GM18909 (cell line): ENCODE measurements at regions not wholly inside any gene's neighbourhood (a gene's known extent, or its start where the extent isn't known, plus 50 kb on each side); places are given as distances from the start of the nearest gene placed in this dataset.

ENCODE experiments used
- ATAC-seq: cut with Tn5 transposase; IDR thresholded peaks from one replicate; pipeline ENCODE4 v1.9.1; 2021; ENCODE audit warnings: mild to moderate bottlenecking; ENCODE audit not compliant: unreplicated experiment, poor library complexity

- no peak for ATAC-seq
Measured at GRCh38 chr10:55063811-55064210, 262.8 kb upstream of the PCDH15 start.

DNA sequence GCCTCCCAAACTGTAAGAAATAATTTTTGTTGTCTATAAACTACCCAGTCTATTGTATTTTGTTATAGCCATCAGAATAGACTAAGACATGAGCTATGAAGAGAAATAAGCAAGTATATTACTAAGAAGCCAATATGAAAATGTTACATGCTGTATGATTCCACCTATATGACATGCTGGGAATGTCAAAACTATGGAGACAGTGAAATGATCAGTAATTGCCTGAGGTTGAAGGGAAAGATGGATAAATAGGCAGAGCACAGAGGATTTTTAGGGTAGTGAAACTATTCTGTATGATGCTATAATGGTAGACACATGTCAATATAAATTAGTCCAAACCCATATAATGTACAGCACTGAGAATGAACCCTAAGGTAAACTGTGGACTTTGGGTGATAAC lies 261.3 kb upstream of the PCDH15 start:
- ATAC-seq = no peak

GRCh38 chr10:55058800-55059199 lies 257.8 kb upstream of the PCDH15 start:
- ATAC-seq = no peak

DNA sequence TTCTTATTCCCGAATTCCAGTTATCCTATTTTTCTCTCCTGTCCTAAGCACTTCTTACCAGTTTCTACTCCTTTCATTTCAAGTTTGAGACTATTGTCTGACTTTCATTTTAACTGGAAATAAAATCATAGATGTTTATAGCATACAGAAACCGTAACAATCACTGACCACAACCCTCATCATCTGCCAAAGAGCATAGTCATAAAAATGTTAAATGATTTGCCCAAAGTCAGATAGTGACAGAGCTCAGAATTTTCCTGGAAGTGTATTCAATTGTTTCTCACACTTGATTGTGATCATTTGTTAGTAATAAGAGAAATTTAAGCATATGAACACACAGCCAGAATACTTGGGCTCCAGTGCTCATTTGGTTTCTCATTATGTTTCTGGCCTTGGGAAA lies 250.5 kb upstream of the PCDH15 start:
- no peak for ATAC-seq

DNA sequence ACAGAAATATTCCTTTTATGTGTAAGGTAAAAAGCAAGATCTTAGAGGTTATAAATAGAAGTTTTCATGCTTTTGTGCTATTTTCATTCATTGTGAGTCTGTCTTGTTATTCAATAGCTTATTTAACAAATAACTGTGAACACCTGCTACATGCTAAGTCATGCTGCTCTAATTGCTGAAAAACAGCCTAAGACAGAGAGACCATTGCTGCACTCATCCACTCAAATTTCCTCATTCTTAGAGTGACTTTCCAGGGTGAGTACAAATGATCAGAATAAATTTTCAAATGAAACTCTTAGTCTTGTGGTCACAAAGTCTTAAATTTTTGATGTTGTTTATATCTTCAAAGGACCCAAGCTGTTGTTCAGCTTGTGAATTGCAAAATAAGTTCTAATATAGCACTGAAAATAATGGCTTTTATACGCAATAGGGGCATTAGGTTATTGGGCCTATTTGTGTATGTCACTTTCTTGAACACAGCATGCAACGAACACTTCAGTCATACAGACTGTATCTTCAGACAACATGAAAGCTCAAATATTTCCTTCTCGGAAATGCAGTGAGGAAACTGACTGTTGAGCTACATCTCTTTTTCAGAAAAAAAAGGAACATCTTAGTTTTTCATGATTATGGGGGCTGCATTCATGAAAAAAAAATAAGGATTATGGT lies 247.9 kb upstream of the PCDH15 start:
- no peak for ATAC-seq

- no peak for ATAC-seq
Measured at GRCh38 chr10:55043540-55043939, 242.5 kb upstream of the PCDH15 start.

DNA sequence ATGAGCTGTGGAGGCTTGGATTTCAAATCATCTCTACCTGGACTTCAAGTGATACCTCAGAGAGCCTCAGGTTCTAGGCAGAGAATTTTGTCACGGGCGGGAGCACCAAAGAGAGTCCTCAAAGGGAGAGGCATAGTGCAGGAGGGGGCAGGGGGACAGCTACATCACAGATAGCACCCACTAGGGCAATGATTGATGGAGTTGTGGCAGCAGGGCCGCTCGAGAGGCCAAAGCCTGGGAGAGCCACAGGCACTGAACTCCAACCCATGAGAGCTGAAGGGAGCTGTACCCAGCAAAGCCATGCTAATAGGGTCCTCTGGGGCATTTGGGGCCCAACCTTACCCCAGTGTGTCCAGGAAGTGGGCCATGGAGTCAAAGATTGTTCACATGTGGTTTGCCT lies 232.0 kb upstream of the PCDH15 start:
- ATAC-seq = no peak

DNA sequence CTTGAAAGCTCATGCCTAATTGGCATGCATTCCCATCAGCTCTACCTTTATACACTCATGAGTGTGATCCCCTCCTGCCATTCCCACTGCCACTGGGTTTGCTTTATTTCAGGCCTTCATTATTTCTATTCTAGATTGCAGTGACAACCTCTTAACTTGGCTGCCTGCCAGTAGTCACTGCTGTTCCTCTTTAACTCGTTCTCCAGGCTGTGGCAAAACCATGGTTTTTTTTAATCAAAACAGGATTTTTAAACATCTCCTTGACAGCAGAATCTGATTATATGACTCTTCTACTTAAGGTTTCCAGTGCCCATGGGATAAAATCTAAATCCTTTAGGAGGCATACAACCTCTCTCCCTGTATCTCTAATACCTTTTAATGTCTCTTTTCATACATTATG lies 223.7 kb upstream of the PCDH15 start:
- ATAC-seq = no peak

- ATAC-seq = no peak
Measured at GRCh38 chr10:55019439-55019838, 218.4 kb upstream of the PCDH15 start.

- ATAC-seq = no peak
Measured at GRCh38 chr10:55013318-55013717, 212.3 kb upstream of the PCDH15 start.

DNA sequence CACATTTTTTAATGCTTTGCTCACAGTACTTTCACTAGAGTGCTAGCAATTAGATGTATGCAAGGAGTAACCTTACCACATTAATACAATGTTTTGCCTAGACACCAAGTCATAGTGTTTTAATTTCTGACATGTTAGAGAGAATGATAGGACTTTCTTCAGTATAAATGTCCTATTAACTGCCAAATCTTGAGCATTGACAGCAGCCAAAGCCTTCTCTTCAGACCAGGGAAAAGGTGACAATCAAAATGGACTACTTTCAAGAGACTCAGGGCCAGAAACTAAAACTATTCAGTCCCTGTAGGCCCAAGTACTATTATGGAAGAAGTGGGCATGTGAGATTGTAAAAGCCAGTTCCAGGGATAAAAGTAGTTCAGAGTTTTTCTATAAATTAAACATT lies 201.4 kb upstream of the PCDH15 start:
- ATAC-seq = no peak

GRCh38 chr10:55001422-55001821 lies 200.4 kb upstream of the PCDH15 start:
- no peak for ATAC-seq

- no peak for ATAC-seq
Measured at GRCh38 chr10:54993148-54993547, 192.1 kb upstream of the PCDH15 start.

- ATAC-seq = no peak
Measured at GRCh38 chr10:54985732-54986131, 184.7 kb upstream of the PCDH15 start.

GRCh38 chr10:54983255-54983654 lies 182.2 kb upstream of the PCDH15 start:
- ATAC-seq = no peak

GRCh38 chr10:54962134-54962900 lies 161.3 kb upstream of the PCDH15 start:
- ATAC-seq = no peak

GRCh38 chr10:54961040-54961439 lies 160.0 kb upstream of the PCDH15 start:
- ATAC-seq = no peak

GRCh38 chr10:54958844-54959243 lies 157.8 kb upstream of the PCDH15 start:
- ATAC-seq = no peak

- no peak for ATAC-seq
Measured at GRCh38 chr10:54947605-54948004, 146.6 kb upstream of the PCDH15 start.

DNA sequence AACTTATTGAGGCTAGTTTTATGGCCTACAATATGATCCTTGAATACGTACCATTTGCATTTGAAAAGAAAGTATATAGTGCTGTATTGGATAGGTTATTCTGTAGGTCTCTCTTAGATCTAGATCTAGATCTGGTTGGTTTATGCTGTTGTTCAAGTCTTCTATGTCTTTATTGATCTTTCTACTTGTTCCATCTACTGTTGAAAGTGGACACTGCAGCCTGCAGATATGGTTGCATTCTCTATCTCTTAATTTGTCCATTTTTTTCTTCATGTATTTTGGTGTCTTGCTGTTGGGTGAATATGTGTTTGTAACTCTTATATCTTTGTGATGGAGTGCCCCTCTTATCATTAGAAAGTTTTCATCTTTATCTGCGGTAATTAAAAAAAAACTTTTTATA lies 139.4 kb upstream of the PCDH15 start:
- no peak for ATAC-seq

- no peak for ATAC-seq
Measured at GRCh38 chr10:54914049-54914448, 113.0 kb upstream of the PCDH15 start.

DNA sequence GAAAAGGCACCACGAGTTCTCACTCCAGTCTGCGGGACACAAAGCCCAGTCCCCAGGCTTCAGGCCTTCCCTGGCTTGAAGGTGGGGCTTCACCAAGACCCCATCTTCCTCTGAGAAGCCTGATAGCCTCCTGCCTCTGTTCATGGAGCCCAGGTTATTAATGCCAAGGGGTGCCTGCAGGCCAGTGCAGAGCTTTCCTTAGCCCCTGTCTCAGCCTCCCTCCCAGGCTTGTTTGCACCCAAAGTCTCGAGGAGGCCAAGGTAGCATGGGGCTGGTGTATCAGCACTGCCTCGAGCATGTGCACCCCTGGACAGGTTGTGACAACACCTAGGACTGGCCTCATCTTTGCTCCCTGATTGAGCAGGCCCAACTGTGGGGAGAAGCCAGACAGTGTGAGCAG lies 108.1 kb upstream of the PCDH15 start:
- no peak for ATAC-seq
